Skin epidermis (tissue), 12 donors: ENCODE measurements at regions not wholly inside any gene's neighbourhood (a gene's known extent, or its start where the extent isn't known, plus 50 kb on each side); places are given as distances from the start of the nearest gene placed in this dataset.
"Not testable (repeated sequence)": the region's sequence is repeated elsewhere in the genome, so short reads cannot be mapped to it uniquely, and the experiment has no call there.

Experiments
- H3K27ac ChIP-seq, 21 experiments: fragments of 200-600 bp; sonication (generic) in 11 of 21; one replicate each; pipeline ENCODE4 v1.5.0; 2020; ENCODE audit warnings: mild to moderate bottlenecking in 3 of 21, inconsistent platforms in 2 of 21, moderate library complexity in 2 of 21
- H3K4me3 ChIP-seq, 7 experiments: fragments of 200-600 bp; sonication (generic) in 2 of 7; one replicate each; pipeline ENCODE4 v1.5.0; 2020; ENCODE audit warnings: inconsistent platforms in 2 of 7, mild to moderate bottlenecking in 2 of 7, moderate library complexity in 1 of 7

GRCh38 chr3:89533275-89533674 is 425.9 kb downstream of the EPHA3 start:
- no peak overlapping the region for H3K27ac ChIP-seq
- H3K4me3 ChIP-seq, result no peak overlapping the region

GRCh38 chr3:89554587-89554986 is 447.2 kb downstream of the EPHA3 start:
- not testable (repeated sequence) for H3K4me3 ChIP-seq, H3K27ac ChIP-seq

GRCh38 chr3:89558711-89559110 is 451.3 kb downstream of the EPHA3 start:
- H3K4me3 ChIP-seq, result no peak overlapping the region

DNA sequence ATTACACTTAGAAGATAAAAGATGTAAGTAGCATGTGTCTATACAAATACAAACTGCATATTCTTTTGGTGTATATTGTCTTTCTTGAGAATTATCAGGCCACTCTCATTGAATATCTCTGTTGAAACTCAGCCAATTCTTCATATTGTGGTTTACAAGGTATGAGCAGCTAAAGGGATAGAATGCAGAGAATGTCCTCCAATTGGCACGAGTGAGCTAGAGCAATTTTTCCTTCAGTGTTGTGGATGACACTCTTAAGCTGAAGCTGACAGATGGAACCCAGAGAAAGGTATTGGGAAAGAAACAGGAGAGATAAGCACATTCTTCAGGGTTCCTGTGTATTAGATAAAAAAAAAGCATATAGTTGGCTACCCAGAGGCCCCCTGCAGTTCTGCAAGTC is 453.1 kb downstream of the EPHA3 start:
- Histone ChIP-seq H3K4me3 (no peak overlapping the region), H3K27ac (no peak overlapping the region)

More at GRCh38 chr3:89558711-89559110, 451.3 kb downstream of the EPHA3 start:
- H3K27ac ChIP-seq, result no peak overlapping the region

DNA sequence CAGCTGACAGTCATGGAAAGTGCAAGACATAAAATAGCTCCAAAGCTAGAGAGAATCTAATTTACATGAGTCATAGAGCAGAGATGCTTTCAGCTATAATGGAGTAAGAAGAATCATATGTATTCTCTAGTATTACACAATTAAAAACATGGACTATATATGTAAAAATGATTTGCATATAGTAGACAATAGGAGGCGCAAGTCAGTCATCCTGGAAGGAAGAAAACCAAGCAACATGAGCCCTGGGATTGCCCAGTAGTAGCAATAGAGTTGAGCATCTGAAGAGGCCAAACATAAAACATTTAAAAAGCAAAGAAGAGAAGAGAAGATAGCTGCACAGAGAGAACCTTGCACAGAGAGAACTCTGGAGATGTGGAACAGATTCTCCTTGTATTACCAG is 455.0 kb downstream of the EPHA3 start:
- H3K27ac ChIP-seq, result no peak overlapping the region
- no peak overlapping the region for H3K4me3 ChIP-seq

DNA sequence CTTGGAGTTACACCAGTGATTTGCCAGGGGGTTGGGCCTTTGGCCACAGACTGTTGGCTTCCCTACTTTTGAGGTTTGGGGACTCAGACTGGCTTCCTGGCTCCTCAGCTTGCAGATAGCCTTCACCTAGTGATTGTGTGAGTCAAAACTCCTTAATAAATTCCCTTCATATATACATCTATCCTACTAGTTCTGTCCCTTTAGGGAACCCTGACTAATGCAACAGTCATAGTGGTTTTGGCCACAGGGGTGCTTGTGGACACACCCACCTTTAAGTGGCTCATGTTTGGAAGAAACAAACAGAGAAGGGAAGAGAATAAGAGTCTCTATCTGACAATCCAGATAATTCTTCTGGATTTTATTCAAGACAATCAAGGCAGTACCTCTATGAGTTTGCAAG is 457.7 kb downstream of the EPHA3 start:
- Histone ChIP-seq H3K27ac (no peak overlapping the region), H3K4me3 (no peak overlapping the region)

- Histone ChIP-seq H3K27ac (no peak overlapping the region), H3K4me3 (no peak overlapping the region)
Measured at GRCh38 chr3:89570465-89570864, 463.0 kb downstream of the EPHA3 start.

GRCh38 chr3:89571298-89571697 is 463.9 kb downstream of the EPHA3 start:
- H3K4me3 ChIP-seq, result no peak overlapping the region

DNA sequence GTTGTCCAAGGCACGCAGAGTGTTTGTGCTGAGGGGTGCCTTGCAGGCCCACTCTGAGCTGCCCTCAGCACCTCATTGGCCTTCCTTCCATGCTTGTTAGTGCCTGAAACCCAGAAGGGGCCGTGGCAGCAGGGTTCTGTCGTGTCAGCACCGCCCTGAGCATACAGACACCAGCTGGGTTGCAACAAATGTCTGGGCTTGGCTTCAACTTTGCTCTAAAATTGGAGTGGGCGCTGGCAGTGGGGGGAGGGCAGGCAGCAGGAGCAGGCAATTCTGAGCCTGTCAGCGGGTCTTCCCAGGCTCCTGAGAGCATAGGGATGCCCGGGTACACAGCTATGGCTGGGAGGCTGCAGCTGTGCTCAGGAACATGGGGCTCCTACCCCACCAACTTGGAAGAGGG is 464.3 kb downstream of the EPHA3 start:
- Histone ChIP-seq H3K4me3 (no peak overlapping the region), H3K27ac (no peak overlapping the region)

More at GRCh38 chr3:89571298-89571697, 463.9 kb downstream of the EPHA3 start:
- H3K27ac ChIP-seq, result no peak overlapping the region

GRCh38 chr3:89572261-89572660 is 464.8 kb downstream of the EPHA3 start:
- H3K27ac ChIP-seq, result no peak overlapping the region

DNA sequence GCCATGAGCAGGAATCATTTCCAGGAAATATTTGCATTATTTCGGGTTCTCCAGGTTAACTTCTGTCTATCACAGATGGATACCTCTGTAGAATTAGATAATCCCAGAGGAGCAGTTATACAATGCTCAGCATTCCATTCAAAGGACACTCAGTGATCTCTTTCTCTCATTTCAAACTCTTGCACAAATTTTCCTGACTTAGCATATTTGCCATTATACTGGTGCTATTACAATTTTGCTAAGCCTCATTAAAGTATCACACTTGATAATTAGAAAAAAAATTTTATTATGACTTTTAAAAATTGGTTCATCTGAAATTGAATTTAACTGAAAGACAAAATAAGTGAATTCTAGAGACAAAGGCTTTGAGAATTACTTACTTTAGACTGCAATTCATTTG is 469.0 kb downstream of the EPHA3 start:
- no peak overlapping the region for H3K27ac ChIP-seq
- no peak overlapping the region for H3K4me3 ChIP-seq

More at GRCh38 chr3:89572261-89572660, 464.8 kb downstream of the EPHA3 start:
- H3K4me3 ChIP-seq, result no peak overlapping the region

- Histone ChIP-seq H3K4me3 (no peak overlapping the region), H3K27ac (no peak overlapping the region)
Measured at GRCh38 chr3:89577637-89578530, 470.5 kb downstream of the EPHA3 start.

DNA sequence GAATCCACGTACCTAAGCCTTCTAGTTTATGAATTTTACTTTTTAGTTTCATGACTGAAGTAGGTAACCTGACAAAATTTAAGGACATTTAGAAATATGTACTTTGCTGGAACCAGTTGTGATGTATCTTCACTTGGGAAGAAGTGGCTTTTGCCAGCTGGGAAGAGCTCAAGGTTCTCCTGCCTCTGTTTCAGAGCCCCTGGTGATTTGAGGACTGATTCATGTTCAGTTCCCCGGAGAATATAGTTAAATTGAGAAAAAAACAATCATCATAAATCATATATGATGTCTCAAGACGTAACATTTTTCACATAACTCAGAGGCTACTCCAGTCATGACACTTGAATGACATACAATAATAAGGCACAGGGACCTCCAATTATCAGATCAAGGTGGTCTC is 473.4 kb downstream of the EPHA3 start:
- Histone ChIP-seq H3K4me3 (no peak overlapping the region), H3K27ac (no peak overlapping the region)

GRCh38 chr3:89584398-89584797 is 477.0 kb downstream of the EPHA3 start:
- Histone ChIP-seq H3K27ac (no peak overlapping the region), H3K4me3 (no peak overlapping the region)

GRCh38 chr3:89586256-89586655 is 478.8 kb downstream of the EPHA3 start:
- Histone ChIP-seq H3K4me3 (no peak overlapping the region), H3K27ac (no peak overlapping the region)

DNA sequence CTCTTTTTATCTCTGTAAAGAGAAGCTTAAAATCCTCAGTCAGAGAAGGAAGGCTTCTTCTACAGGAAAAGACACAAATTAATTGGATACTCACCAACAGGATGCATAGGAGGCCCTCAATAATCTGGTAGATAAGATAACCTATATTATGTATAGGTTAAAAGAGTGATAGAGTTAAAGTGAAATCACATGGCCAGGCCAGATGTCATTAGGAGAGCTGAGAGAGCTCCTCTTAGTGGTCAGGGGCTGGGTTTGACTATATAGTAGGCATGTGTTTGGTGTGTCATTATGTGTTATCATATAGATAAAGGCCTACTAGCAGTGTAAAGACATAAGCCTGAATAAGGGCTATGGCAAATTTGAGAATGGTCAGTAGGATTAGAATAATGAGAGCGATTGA is 479.3 kb downstream of the EPHA3 start:
- Histone ChIP-seq H3K27ac (no peak overlapping the region), H3K4me3 (no peak overlapping the region)

DNA sequence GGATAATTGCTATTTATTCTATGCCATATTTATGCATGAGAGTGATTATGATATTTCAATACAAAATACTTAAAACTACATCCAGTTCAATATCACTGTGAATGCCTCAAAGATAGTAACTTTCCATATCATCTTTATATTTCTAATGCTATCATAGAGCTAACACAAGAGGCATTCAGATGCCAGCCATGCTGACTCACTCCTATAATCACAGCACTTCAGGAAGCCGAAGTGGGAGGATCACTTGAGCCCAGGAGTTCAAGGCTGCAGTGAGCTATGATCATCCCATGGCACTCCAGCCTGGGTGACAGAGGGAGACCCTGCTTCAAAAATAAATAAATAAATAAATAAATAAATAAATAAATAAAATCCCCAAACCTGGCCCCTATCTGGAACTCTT is 498.7 kb downstream of the EPHA3 start:
- Histone ChIP-seq H3K27ac (no peak overlapping the region), H3K4me3 (no peak overlapping the region)

DNA sequence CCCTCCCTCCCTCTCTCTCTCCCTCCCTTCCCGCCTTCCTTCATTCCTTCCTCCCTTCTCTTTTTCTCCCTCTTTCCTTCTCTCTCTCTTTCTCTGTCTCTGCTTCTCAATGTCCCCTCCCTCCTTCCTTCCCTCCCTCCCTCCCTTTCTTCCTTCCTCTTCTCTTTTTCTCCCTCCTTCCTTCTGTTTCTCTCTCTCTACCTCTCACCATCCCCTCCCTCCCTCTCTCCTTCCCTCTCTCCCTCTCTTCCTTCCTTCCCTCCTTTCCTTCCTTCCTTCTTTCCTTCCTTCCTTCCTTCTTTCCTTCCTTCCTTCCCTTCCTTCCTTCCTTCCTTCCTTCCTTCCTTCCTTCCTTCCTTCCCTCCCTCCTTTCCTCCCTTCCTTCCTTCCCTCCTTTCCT is 504.6 kb downstream of the EPHA3 start:
- H3K4me3 ChIP-seq, result no peak overlapping the region
- H3K27ac ChIP-seq, result no peak overlapping the region

DNA sequence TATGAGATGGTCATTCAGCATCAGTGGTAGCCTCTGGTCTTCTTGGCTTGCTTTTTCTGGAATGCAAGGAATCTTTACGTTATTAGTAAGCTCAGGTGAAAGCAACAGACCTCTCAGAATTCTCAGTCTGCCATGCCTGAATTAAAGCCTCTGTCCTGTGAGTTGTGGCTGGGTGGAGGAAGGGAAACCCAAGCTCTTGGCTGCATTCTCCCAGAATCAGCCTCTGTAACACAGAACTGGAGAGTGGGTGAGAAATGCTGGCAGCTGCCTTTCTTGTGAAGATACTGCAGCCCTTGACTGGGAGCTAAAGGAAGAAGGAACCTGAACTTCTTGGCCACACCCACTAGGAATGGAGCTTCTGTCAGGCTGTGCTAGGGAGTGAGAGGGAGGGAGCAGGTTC is 505.8 kb downstream of the EPHA3 start:
- Histone ChIP-seq H3K27ac (no peak overlapping the region), H3K4me3 (no peak overlapping the region)

GRCh38 chr3:89617706-89618105 is 510.3 kb downstream of the EPHA3 start:
- Histone ChIP-seq H3K4me3 (no peak overlapping the region), H3K27ac (no peak overlapping the region)

- no peak overlapping the region for H3K27ac ChIP-seq
- H3K4me3 ChIP-seq, result no peak overlapping the region
Measured at GRCh38 chr3:89619263-89619662, 511.8 kb downstream of the EPHA3 start.
